ENCODE measurements at regions not wholly inside any gene's neighbourhood (a gene's known extent, or its start where the extent isn't known, plus 50 kb on each side); places are given as distances from the start of the nearest gene placed in this dataset.

DNA sequence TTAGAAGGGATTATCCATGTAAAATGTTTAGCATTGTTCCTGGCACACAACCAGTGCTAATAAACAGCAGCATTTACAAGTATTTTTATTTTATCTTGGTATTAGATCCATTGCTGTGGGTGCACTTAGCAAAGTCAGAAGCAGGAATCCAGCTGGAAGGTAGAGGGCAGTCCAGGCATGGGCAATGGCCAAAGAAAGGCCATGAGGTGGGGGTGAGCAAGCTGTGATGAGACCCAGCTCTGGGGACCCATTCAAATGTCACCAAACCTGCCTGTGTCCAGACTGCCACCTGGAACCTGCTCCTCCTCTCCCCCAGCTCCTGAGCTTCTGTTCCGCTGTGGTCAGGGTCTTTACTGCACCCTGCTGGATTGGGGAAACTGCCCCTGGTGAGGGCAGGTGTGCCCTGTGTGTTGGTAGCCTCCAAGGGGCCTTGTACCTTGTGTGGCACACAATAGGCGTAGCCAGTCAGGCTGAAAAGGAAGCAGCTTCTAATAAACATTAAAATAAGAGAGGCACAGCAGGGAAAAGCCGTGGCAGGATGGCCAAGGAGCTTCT is 118.0 kb upstream of the CRHR1 start:
- Histone ChIP-seq H3K4me3 (replicated peaks in 1 of 3; ENCODE audit: insufficient read depth in 1 of 3, low read depth in 1 of 3, low read length in 3 of 3) (no peak overlapping the region), H3K4me1 (ENCODE audit: control insufficient read depth, extremely low read depth, insufficient read depth, low read length) (no peaks in the 10 kb centered on the region), H3K36me3 (ENCODE audit: control insufficient read depth in 2 of 2, extremely low read depth in 1 of 2, insufficient read depth in 2 of 2, low read length in 2 of 2) (no peaks in the 10 kb centered on the region), H3K9me1 (replicated peaks; ENCODE audit: control insufficient read depth, extremely low read depth, insufficient read depth, low read length) (no peaks in the 10 kb centered on the region), H3K79me2 (ENCODE audit: control insufficient read depth, insufficient read depth, low read length) (no peaks in the 10 kb centered on the region), H3K4me2 (ENCODE audit: insufficient read depth, low read length) (no peak overlapping the region), H3K9me3 (replicated peaks; ENCODE audit: control insufficient read depth, insufficient read depth, low read length) (no peaks in the 10 kb centered on the region), H3K27me3 (ENCODE audit: control insufficient read depth in 2 of 2, insufficient read depth in 2 of 2, low read length in 2 of 2) (peaks cover 8 to 22% of the 10 kb centered on the region in 2 experiments), H3K27ac (ENCODE audit: insufficient read depth, low read depth, low read length) (no peak overlapping the region), H4K20me1 (replicated peaks; ENCODE audit: control insufficient read depth, extremely low read depth, insufficient read depth, low read length) (no peaks in the 10 kb centered on the region), H2AFZ (ENCODE audit: low read depth, low read length) (no peak overlapping the region), H3K9ac (replicated peaks; ENCODE audit: extremely low read depth, insufficient read depth, low read length) (no peak overlapping the region)
- POLR2A ChIA-PET: no interaction called here
- no peak for DNase-seq (ENCODE audit: low read depth, low spot score)
- TF ChIP-seq, protein P1, sequence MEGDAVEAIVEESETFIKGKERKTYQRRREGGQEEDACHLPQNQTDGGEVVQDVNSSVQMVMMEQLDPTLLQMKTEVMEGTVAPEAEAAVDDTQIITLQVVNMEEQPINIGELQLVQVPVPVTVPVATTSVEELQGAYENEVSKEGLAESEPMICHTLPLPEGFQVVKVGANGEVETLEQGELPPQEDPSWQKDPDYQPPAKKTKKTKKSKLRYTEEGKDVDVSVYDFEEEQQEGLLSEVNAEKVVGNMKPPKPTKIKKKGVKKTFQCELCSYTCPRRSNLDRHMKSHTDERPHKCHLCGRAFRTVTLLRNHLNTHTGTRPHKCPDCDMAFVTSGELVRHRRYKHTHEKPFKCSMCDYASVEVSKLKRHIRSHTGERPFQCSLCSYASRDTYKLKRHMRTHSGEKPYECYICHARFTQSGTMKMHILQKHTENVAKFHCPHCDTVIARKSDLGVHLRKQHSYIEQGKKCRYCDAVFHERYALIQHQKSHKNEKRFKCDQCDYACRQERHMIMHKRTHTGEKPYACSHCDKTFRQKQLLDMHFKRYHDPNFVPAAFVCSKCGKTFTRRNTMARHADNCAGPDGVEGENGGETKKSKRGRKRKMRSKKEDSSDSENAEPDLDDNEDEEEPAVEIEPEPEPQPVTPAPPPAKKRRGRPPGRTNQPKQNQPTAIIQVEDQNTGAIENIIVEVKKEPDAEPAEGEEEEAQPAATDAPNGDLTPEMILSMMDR (IDR thresholded peaks at IDR 0.05; ENCODE audit: extremely low read depth in 1 of 2, insufficient read depth in 1 of 2, low read depth in 1 of 2, low read length in 2 of 2): no peak
- TF ChIP-seq POLR2A (IDR thresholded peaks at IDR 0.05; ENCODE audit: low read depth, low read length): no peak
- no peak for TF ChIP-seq GATA2 (IDR thresholded peaks at IDR 0.05; ENCODE audit: insufficient read depth, insufficient read length, low read depth, low read length)
- no peak for TF ChIP-seq JUN (IDR thresholded peaks at IDR 0.05; ENCODE audit: borderline replicate concordance, insufficient read depth, insufficient read length, low read depth)
- no peak for TF ChIP-seq POLR2AphosphoS5 (IDR thresholded peaks at IDR 0.05; ENCODE audit: insufficient read depth, low read depth, low read length)
- TF ChIP-seq FOS (IDR thresholded peaks at IDR 0.05; ENCODE audit: borderline replicate concordance, insufficient read depth, low read length): no peak
- no peak for TF ChIP-seq MAX (IDR thresholded peaks at IDR 0.05; ENCODE audit: insufficient read depth, insufficient read length)
- TF ChIP-seq EZH2 (IDR thresholded peaks at IDR 0.05; ENCODE audit: borderline replicate concordance, low read depth, low read length, severe bottlenecking): no peak
- no peak for TF ChIP-seq MYC (IDR thresholded peaks at IDR 0.05; ENCODE audit: low read depth, low read length)
- dilution Hi-C loops (cut with MboI; ENCODE audit: extremely low pct_ligation_motif_present, low sequenced_read_pairs) (no loop called here), intact Hi-C loops (cut with micrococcal nuclease) (no loop called here)
- BruUV-seq (replicated peaks): no TSS peak
- FAIRE-seq: no peak
- CTCF ChIA-PET: interaction anchor here (1.0 to 2.9 kb wide), 4 partner anchors 11 to 166 kb away, joined by 3 to 9 read pairs (median 4); no protein-coding TSS in a partner anchor
